Transverse colon (tissue), 4 donors: ENCODE measurements at regions not wholly inside any gene's neighbourhood (a gene's known extent, or its start where the extent isn't known, plus 50 kb on each side); places are given as distances from the start of the nearest gene placed in this dataset.

ENCODE experiments used
- CTCF ChIP-seq, 5 experiments: fragments of 200-600 bp in 3 of 5; fragments of 450-650 bp in 2 of 5; sonication (generic) in 3 of 5; IDR thresholded peaks; 1 replicate in 2 of 5; 2 replicates in 3 of 5; pipeline ENCODE4 v1.5.1; 2016 to 2017; ENCODE audit warnings: antibody characterized with exemption in 5 of 5, inconsistent platforms in 3 of 5, mild to moderate bottlenecking in 2 of 5, moderate library complexity in 1 of 5
- POLR2A ChIP-seq: fragments of 450-650 bp; IDR thresholded peaks from one replicate; pipeline ENCODE4 v1.6.1; 2016; ENCODE audit warnings: antibody characterized with exemption, mild to moderate bottlenecking, moderate library complexity
- POLR2AphosphoS5 ChIP-seq, 3 donors: sonication (generic); formaldehyde crosslinking; IDR thresholded peaks; one replicate each; pipeline ENCODE4 v1.6.1; 2016; ENCODE audit warnings: antibody characterized with exemption in 3 of 3

GRCh38 chr4:59968796-59969195, 1231.3 kb upstream of the ADGRL3 start:
- no peak for TF ChIP-seq POLR2A
- no peak for TF ChIP-seq POLR2AphosphoS5 (IDR thresholded peaks at IDR 0.05)
- TF ChIP-seq CTCF (IDR thresholded peaks at IDR 0.05), result no peak
